ENCODE measurements at regions not wholly inside any gene's neighbourhood (a gene's known extent, or its start where the extent isn't known, plus 50 kb on each side); places are given as distances from the start of the nearest gene placed in this dataset.
A peak's percentile ranks its signal among the peaks of the same experiment; 100 is the strongest.

- no peaks in the 10 kb centered on the region for H3K36me3 ChIP-seq (ENCODE audit: control insufficient read depth in 4 of 4, insufficient read depth in 4 of 4, low read length in 3 of 4)
- H3K4me1 ChIP-seq (ENCODE audit: control extremely low read depth in 1 of 4, control insufficient read depth in 4 of 4, insufficient read depth in 4 of 4, low read length in 3 of 4) = peaks cover 3 to 16% (median 9%) of the 10 kb centered on the region in 4 experiments
- WGBS (ENCODE audit: insufficient coverage) = 39% methylated on average over 3 of the region's 4 CpGs
- no peak overlapping the region for H3K27ac ChIP-seq (ENCODE audit: insufficient read depth in 1 of 2, low read depth in 1 of 2, low read length in 2 of 2, poor library complexity in 1 of 2, severe bottlenecking in 2 of 2)
- CTCF ChIA-PET = no interaction called here
- POLR2A ChIA-PET = no interaction called here
- peaks cover 0 to 2% (median 0%) of the 10 kb centered on the region in 5 experiments for H3K27me3 ChIP-seq (replicated peaks in 2 of 5; ENCODE audit: control insufficient read depth in 4 of 5, insufficient read depth in 5 of 5, low read length in 4 of 5)
- H3K4me3 ChIP-seq (ENCODE audit: control insufficient read depth in 1 of 7, extremely low read depth in 1 of 7, insufficient read depth in 4 of 7, low read depth in 2 of 7, low read length in 6 of 7) = no peak overlapping the region
- H3K9me3 ChIP-seq (ENCODE audit: control extremely low read depth in 1 of 5, control insufficient read depth in 4 of 5, insufficient read depth in 2 of 5, low read depth in 1 of 5, low read length in 4 of 5) = peaks cover 0 to 6% (median 2%) of the 10 kb centered on the region in 5 experiments
- DNase-seq = peak in 1 of 3 donors; percentile 42
Observed at GRCh38 chr10:130615457-130615856, 479.3 kb downstream of the GLRX3 start.

GRCh38 chr10:130617985-130618384, 481.8 kb downstream of the GLRX3 start:
- peaks cover 3 to 16% (median 9%) of the 10 kb centered on the region in 4 experiments for H3K4me1 ChIP-seq (ENCODE audit: control extremely low read depth in 1 of 4, control insufficient read depth in 4 of 4, insufficient read depth in 4 of 4, low read length in 3 of 4)
- no peak for DNase-seq
- no peaks in the 10 kb centered on the region for H3K9me3 ChIP-seq (ENCODE audit: control extremely low read depth in 1 of 5, control insufficient read depth in 4 of 5, insufficient read depth in 2 of 5, low read depth in 1 of 5, low read length in 4 of 5)
- WGBS (ENCODE audit: insufficient coverage) = no CpG with 5 or more reads among the region's 1 CpG
- ChIA-PET CTCF (no interaction called here), POLR2A (no interaction called here)
- H3K36me3 ChIP-seq (ENCODE audit: control insufficient read depth in 4 of 4, insufficient read depth in 4 of 4, low read length in 3 of 4) = no peaks in the 10 kb centered on the region
- peaks cover 0 to 7% (median 0%) of the 10 kb centered on the region in 5 experiments for H3K27me3 ChIP-seq (replicated peaks in 2 of 5; ENCODE audit: control insufficient read depth in 4 of 5, insufficient read depth in 5 of 5, low read length in 4 of 5)
- H3K27ac ChIP-seq (ENCODE audit: insufficient read depth in 1 of 2, low read depth in 1 of 2, low read length in 2 of 2, poor library complexity in 1 of 2, severe bottlenecking in 2 of 2) = no peak overlapping the region
- H3K4me3 ChIP-seq (ENCODE audit: control insufficient read depth in 1 of 7, extremely low read depth in 1 of 7, insufficient read depth in 4 of 7, low read depth in 2 of 7, low read length in 6 of 7) = no peak overlapping the region

GRCh38 chr10:130618647-130619046, 482.5 kb downstream of the GLRX3 start:
- peaks cover 0 to 9% (median 0%) of the 10 kb centered on the region in 5 experiments for H3K27me3 ChIP-seq (replicated peaks in 2 of 5; ENCODE audit: control insufficient read depth in 4 of 5, insufficient read depth in 5 of 5, low read length in 4 of 5)
- H3K27ac ChIP-seq (ENCODE audit: insufficient read depth in 1 of 2, low read depth in 1 of 2, low read length in 2 of 2, poor library complexity in 1 of 2, severe bottlenecking in 2 of 2) = no peak overlapping the region
- no peaks in the 10 kb centered on the region for H3K36me3 ChIP-seq (ENCODE audit: control insufficient read depth in 4 of 4, insufficient read depth in 4 of 4, low read length in 3 of 4)
- CTCF ChIA-PET = no interaction called here
- no peak for DNase-seq
- H3K4me1 ChIP-seq (ENCODE audit: control extremely low read depth in 1 of 4, control insufficient read depth in 4 of 4, insufficient read depth in 4 of 4, low read length in 3 of 4) = peaks cover 3 to 16% (median 9%) of the 10 kb centered on the region in 4 experiments
- no peak overlapping the region for H3K4me3 ChIP-seq (ENCODE audit: control insufficient read depth in 1 of 7, extremely low read depth in 1 of 7, insufficient read depth in 4 of 7, low read depth in 2 of 7, low read length in 6 of 7)
- POLR2A ChIA-PET = no interaction called here
- no peaks in the 10 kb centered on the region for H3K9me3 ChIP-seq (ENCODE audit: control extremely low read depth in 1 of 5, control insufficient read depth in 4 of 5, insufficient read depth in 2 of 5, low read depth in 1 of 5, low read length in 4 of 5)
- WGBS (ENCODE audit: insufficient coverage) = no CpG with 5 or more reads among the region's 2 CpGs

- DNase-seq = no peak
- peaks cover 0 to 9% (median 0%) of the 10 kb centered on the region in 5 experiments for H3K27me3 ChIP-seq (replicated peaks in 2 of 5; ENCODE audit: control insufficient read depth in 4 of 5, insufficient read depth in 5 of 5, low read length in 4 of 5)
- H3K27ac ChIP-seq (ENCODE audit: insufficient read depth in 1 of 2, low read depth in 1 of 2, low read length in 2 of 2, poor library complexity in 1 of 2, severe bottlenecking in 2 of 2) = no peak overlapping the region
- H3K4me1 ChIP-seq (ENCODE audit: control extremely low read depth in 1 of 4, control insufficient read depth in 4 of 4, insufficient read depth in 4 of 4, low read length in 3 of 4) = peaks cover 0 to 6% (median 1%) of the 10 kb centered on the region in 4 experiments
- ChIA-PET CTCF (no interaction called here), POLR2A (no interaction called here)
- H3K9me3 ChIP-seq (ENCODE audit: control extremely low read depth in 1 of 5, control insufficient read depth in 4 of 5, insufficient read depth in 2 of 5, low read depth in 1 of 5, low read length in 4 of 5) = no peaks in the 10 kb centered on the region
- 81% methylated on average over 7 of the region's 8 CpGs for WGBS (ENCODE audit: insufficient coverage)
- H3K4me3 ChIP-seq (ENCODE audit: control insufficient read depth in 1 of 7, extremely low read depth in 1 of 7, insufficient read depth in 4 of 7, low read depth in 2 of 7, low read length in 6 of 7) = no peak overlapping the region
- H3K36me3 ChIP-seq (ENCODE audit: control insufficient read depth in 4 of 4, insufficient read depth in 4 of 4, low read length in 3 of 4) = no peaks in the 10 kb centered on the region
Observed at GRCh38 chr10:130621231-130621775, 485.1 kb downstream of the GLRX3 start.

GRCh38 chr10:130623680-130624267, 487.6 kb downstream of the GLRX3 start:
- Histone ChIP-seq H3K27me3 (replicated peaks in 2 of 5; ENCODE audit: control insufficient read depth in 4 of 5, insufficient read depth in 5 of 5, low read length in 4 of 5) (peaks cover 0 to 9% (median 0%) of the 10 kb centered on the region in 5 experiments), H3K27ac (ENCODE audit: insufficient read depth in 1 of 2, low read depth in 1 of 2, low read length in 2 of 2, poor library complexity in 1 of 2, severe bottlenecking in 2 of 2) (no peak overlapping the region), H3K36me3 (ENCODE audit: control insufficient read depth in 4 of 4, insufficient read depth in 4 of 4, low read length in 3 of 4) (no peaks in the 10 kb centered on the region), H3K4me1 (ENCODE audit: control extremely low read depth in 1 of 4, control insufficient read depth in 4 of 4, insufficient read depth in 4 of 4, low read length in 3 of 4) (no peaks in the 10 kb centered on the region), H3K4me3 (ENCODE audit: control insufficient read depth in 1 of 7, extremely low read depth in 1 of 7, insufficient read depth in 4 of 7, low read depth in 2 of 7, low read length in 6 of 7) (no peak overlapping the region), H3K9me3 (ENCODE audit: control extremely low read depth in 1 of 5, control insufficient read depth in 4 of 5, insufficient read depth in 2 of 5, low read depth in 1 of 5, low read length in 4 of 5) (no peaks in the 10 kb centered on the region)
- ChIA-PET CTCF (no interaction called here), POLR2A (no interaction called here)
- WGBS (ENCODE audit: insufficient coverage) = 90% methylated on average over 4 of the region's 4 CpGs
- no peak for DNase-seq

- CTCF ChIA-PET = no interaction called here
- 100% methylated on average over 1 of the region's 3 CpGs for WGBS (ENCODE audit: insufficient coverage)
- no peaks in the 10 kb centered on the region for H3K36me3 ChIP-seq (ENCODE audit: control insufficient read depth in 4 of 4, insufficient read depth in 4 of 4, low read length in 3 of 4)
Observed at GRCh38 chr10:130627346-130628045, 491.3 kb downstream of the GLRX3 start.

GRCh38 chr10:130630135-130630534, 493.9 kb downstream of the GLRX3 start:
- H3K4me1 ChIP-seq (ENCODE audit: control extremely low read depth in 1 of 4, control insufficient read depth in 4 of 4, insufficient read depth in 4 of 4, low read length in 3 of 4) = peaks cover 10 to 36% (median 26%) of the 10 kb centered on the region in 4 experiments
- ChIA-PET POLR2A (no interaction called here), CTCF (interaction anchor here (0.7 kb wide), 1 partner anchor 1474 kb away, joined by 3 read pairs; no protein-coding TSS in a partner anchor)
- no peak overlapping the region for H3K27ac ChIP-seq (ENCODE audit: insufficient read depth in 1 of 2, low read depth in 1 of 2, low read length in 2 of 2, poor library complexity in 1 of 2, severe bottlenecking in 2 of 2)
- no peaks in the 10 kb centered on the region for H3K36me3 ChIP-seq (ENCODE audit: control insufficient read depth in 4 of 4, insufficient read depth in 4 of 4, low read length in 3 of 4)
- no peaks in the 10 kb centered on the region for H3K9me3 ChIP-seq (ENCODE audit: control extremely low read depth in 1 of 5, control insufficient read depth in 4 of 5, insufficient read depth in 2 of 5, low read depth in 1 of 5, low read length in 4 of 5)
- H3K4me3 ChIP-seq (ENCODE audit: control insufficient read depth in 1 of 7, extremely low read depth in 1 of 7, insufficient read depth in 4 of 7, low read depth in 2 of 7, low read length in 6 of 7) = no peak overlapping the region
- peaks cover 0 to 12% (median 7%) of the 10 kb centered on the region in 5 experiments for H3K27me3 ChIP-seq (replicated peaks in 2 of 5; ENCODE audit: control insufficient read depth in 4 of 5, insufficient read depth in 5 of 5, low read length in 4 of 5)
- 93% methylated on average over 2 of the region's 2 CpGs for WGBS (ENCODE audit: insufficient coverage)
- DNase-seq = peak in 2 of 3 donors; percentile 34 to 52

More at GRCh38 chr10:130627346-130628045, 491.3 kb downstream of the GLRX3 start:
- H3K27me3 ChIP-seq (replicated peaks in 2 of 5; ENCODE audit: control insufficient read depth in 4 of 5, insufficient read depth in 5 of 5, low read length in 4 of 5) = peaks cover 0 to 2% (median 0%) of the 10 kb centered on the region in 5 experiments
- H3K9me3 ChIP-seq (ENCODE audit: control extremely low read depth in 1 of 5, control insufficient read depth in 4 of 5, insufficient read depth in 2 of 5, low read depth in 1 of 5, low read length in 4 of 5) = no peaks in the 10 kb centered on the region
- no peak for DNase-seq
- no peak overlapping the region for H3K4me3 ChIP-seq (ENCODE audit: control insufficient read depth in 1 of 7, extremely low read depth in 1 of 7, insufficient read depth in 4 of 7, low read depth in 2 of 7, low read length in 6 of 7)
- POLR2A ChIA-PET = no interaction called here
- H3K27ac ChIP-seq (ENCODE audit: insufficient read depth in 1 of 2, low read depth in 1 of 2, low read length in 2 of 2, poor library complexity in 1 of 2, severe bottlenecking in 2 of 2) = no peak overlapping the region
- peaks cover 9 to 27% (median 21%) of the 10 kb centered on the region in 4 experiments for H3K4me1 ChIP-seq (ENCODE audit: control extremely low read depth in 1 of 4, control insufficient read depth in 4 of 4, insufficient read depth in 4 of 4, low read length in 3 of 4)
